Activated CD4-positive, alpha-beta T cell treated with anti-CD3 and anti-CD28 coated beads, Interleukin-2, amount 50 U/mL, for 16 hours (primary cell): ENCODE measurements at regions not wholly inside any gene's neighbourhood (a gene's known extent, or its start where the extent isn't known, plus 50 kb on each side); places are given as distances from the start of the nearest gene placed in this dataset.

Experiments used
- DNase-seq: peaks from one replicate; pipeline ENCODE4 v3.0.0-alpha.2; 2020

GRCh38 chr15:94001255-94001801, 230.0 kb upstream of the MCTP2 start:
- DNase-seq, result no peak

GRCh38 chr15:94000606-94001005, 230.8 kb upstream of the MCTP2 start:
- no peak for DNase-seq

- peak; percentile 8 for DNase-seq
Measured at GRCh38 chr15:93997071-93997658, 234.2 kb upstream of the MCTP2 start.

- DNase-seq, result no peak
Measured at GRCh38 chr15:93989440-93989998, 241.8 kb upstream of the MCTP2 start.

- DNase-seq, result peak; percentile 53
Measured at GRCh38 chr15:93987068-93987467, 244.3 kb upstream of the MCTP2 start.

GRCh38 chr15:93986400-93986984, 244.9 kb upstream of the MCTP2 start:
- no peak for DNase-seq

- no peak for DNase-seq
Measured at GRCh38 chr15:93985925-93986324, 245.4 kb upstream of the MCTP2 start.

GRCh38 chr15:93985176-93985575, 246.2 kb upstream of the MCTP2 start:
- no peak for DNase-seq

GRCh38 chr15:93983526-93983925, 247.8 kb upstream of the MCTP2 start:
- DNase-seq, result no peak

GRCh38 chr15:93982226-93982727, 249.1 kb upstream of the MCTP2 start:
- DNase-seq, result no peak

- no peak for DNase-seq
Measured at GRCh38 chr15:93981706-93982105, 249.7 kb upstream of the MCTP2 start.

GRCh38 chr15:93980261-93980911, 251.0 kb upstream of the MCTP2 start:
- DNase-seq, result no peak

- DNase-seq, result no peak
Measured at GRCh38 chr15:93974804-93975481, 256.4 kb upstream of the MCTP2 start.

- no peak for DNase-seq
Measured at GRCh38 chr15:93973287-93973686, 258.1 kb upstream of the MCTP2 start.

- DNase-seq, result no peak
Measured at GRCh38 chr15:93968773-93969172, 262.6 kb upstream of the MCTP2 start.

GRCh38 chr15:93965304-93965908, 266.0 kb upstream of the MCTP2 start:
- DNase-seq, result no peak

GRCh38 chr15:93954985-93955571, 276.3 kb upstream of the MCTP2 start:
- DNase-seq, result no peak

- DNase-seq, result no peak
Measured at GRCh38 chr15:93948726-93949125, 282.6 kb upstream of the MCTP2 start.

GRCh38 chr15:93943586-93943985, 287.8 kb upstream of the MCTP2 start:
- no peak for DNase-seq

- DNase-seq, result no peak
Measured at GRCh38 chr15:93942269-93942694, 289.1 kb upstream of the MCTP2 start.

- no peak for DNase-seq
Measured at GRCh38 chr15:93941697-93942096, 289.7 kb upstream of the MCTP2 start.

GRCh38 chr15:93940226-93940625, 291.1 kb upstream of the MCTP2 start:
- DNase-seq, result no peak
